Upper lobe of left lung (tissue), 4 donors: ENCODE measurements at regions not wholly inside any gene's neighbourhood (a gene's known extent, or its start where the extent isn't known, plus 50 kb on each side); places are given as distances from the start of the nearest gene placed in this dataset.

Experiments
- EP300 ChIP-seq, 4 donors: sonication (generic); formaldehyde crosslinking; IDR thresholded peaks; one replicate each; pipeline ENCODE4 v1.5.1; 2017; ENCODE audit warnings: antibody characterized with exemption in 4 of 4, control low read depth in 2 of 4
- POLR2A ChIP-seq, 4 donors: fragments of 450-650 bp; IDR thresholded peaks; one replicate each; pipeline ENCODE4 v1.5.1; 2016 to 2017; ENCODE audit warnings: antibody characterized with exemption in 4 of 4, mild to moderate bottlenecking in 2 of 4
- POLR2AphosphoS5 ChIP-seq, 2 donors: sonication (generic); formaldehyde crosslinking; IDR thresholded peaks; one replicate each; pipeline ENCODE4 v1.5.1; 2017; ENCODE audit warnings: antibody characterized with exemption in 2 of 2
- TF ChIP-seq, protein P1 (sequence below), 6 experiments: fragments of 450-650 bp in 4 of 6; fragments of 200-600 bp in 2 of 6; sonication (generic) in 2 of 6; IDR thresholded peaks; one replicate each; pipeline ENCODE4 v1.5.1; 2016 to 2019; ENCODE audit warnings: antibody characterized with exemption in 6 of 6

GRCh38 chr2:196314157-196314556 is 142.8 kb upstream of the STK17B start:
- TF ChIP-seq, protein P1, sequence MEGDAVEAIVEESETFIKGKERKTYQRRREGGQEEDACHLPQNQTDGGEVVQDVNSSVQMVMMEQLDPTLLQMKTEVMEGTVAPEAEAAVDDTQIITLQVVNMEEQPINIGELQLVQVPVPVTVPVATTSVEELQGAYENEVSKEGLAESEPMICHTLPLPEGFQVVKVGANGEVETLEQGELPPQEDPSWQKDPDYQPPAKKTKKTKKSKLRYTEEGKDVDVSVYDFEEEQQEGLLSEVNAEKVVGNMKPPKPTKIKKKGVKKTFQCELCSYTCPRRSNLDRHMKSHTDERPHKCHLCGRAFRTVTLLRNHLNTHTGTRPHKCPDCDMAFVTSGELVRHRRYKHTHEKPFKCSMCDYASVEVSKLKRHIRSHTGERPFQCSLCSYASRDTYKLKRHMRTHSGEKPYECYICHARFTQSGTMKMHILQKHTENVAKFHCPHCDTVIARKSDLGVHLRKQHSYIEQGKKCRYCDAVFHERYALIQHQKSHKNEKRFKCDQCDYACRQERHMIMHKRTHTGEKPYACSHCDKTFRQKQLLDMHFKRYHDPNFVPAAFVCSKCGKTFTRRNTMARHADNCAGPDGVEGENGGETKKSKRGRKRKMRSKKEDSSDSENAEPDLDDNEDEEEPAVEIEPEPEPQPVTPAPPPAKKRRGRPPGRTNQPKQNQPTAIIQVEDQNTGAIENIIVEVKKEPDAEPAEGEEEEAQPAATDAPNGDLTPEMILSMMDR (IDR thresholded peaks at IDR 0.05) = no peak
- TF ChIP-seq POLR2A (IDR thresholded peaks at IDR 0.05) (no peak), EP300 (IDR thresholded peaks at IDR 0.05) (no peak), POLR2AphosphoS5 (IDR thresholded peaks at IDR 0.05) (no peak)
